H9 (cell line): ENCODE measurements at regions not wholly inside any gene's neighbourhood (a gene's known extent, or its start where the extent isn't known, plus 50 kb on each side); places are given as distances from the start of the nearest gene placed in this dataset.
"Not testable (repeated sequence)": the region's sequence is repeated elsewhere in the genome, so short reads cannot be mapped to it uniquely, and the experiment has no call there.

Source experiments
- DNase-seq: peaks from one replicate; pipeline ENCODE4 v3.0.0-alpha.2; 2017
- H2AFZ ChIP-seq: one replicate; pipeline ENCODE4 v1.6.1; 2013; ENCODE audit warnings: mild to moderate bottlenecking, low read length, control low read depth, moderate library complexity
- H2AK5ac ChIP-seq: 2 replicates; pipeline ENCODE4 v1.6.1; 2013; ENCODE audit warnings: low read length, control low read depth, mixed read lengths; ENCODE audit not compliant: insufficient read length
- H2BK120ac ChIP-seq: one replicate; pipeline ENCODE4 v1.6.1; 2013; ENCODE audit warnings: low read depth, mild to moderate bottlenecking, low read length, control low read depth, inconsistent platforms; ENCODE audit not compliant: poor library complexity, severe bottlenecking
- H2BK12ac ChIP-seq: 2 replicates; pipeline ENCODE4 v1.6.1; 2013; ENCODE audit warnings: low read length, control low read depth, mixed read lengths, low read depth; ENCODE audit not compliant: insufficient read length
- H2BK15ac ChIP-seq: 2 replicates; pipeline ENCODE4 v1.6.1; 2013; ENCODE audit warnings: low read depth, low read length, control low read depth
- H2BK20ac ChIP-seq: one replicate; pipeline ENCODE4 v1.6.1; 2013; ENCODE audit warnings: low read depth, mild to moderate bottlenecking, low read length, control low read depth, inconsistent platforms; ENCODE audit not compliant: poor library complexity, severe bottlenecking
- H2BK5ac ChIP-seq: 2 replicates; pipeline ENCODE4 v1.6.1; 2013; ENCODE audit warnings: low read length, control low read depth, mixed read lengths; ENCODE audit not compliant: insufficient read length
- H3K14ac ChIP-seq: 2 replicates; pipeline ENCODE4 v1.6.1; 2013; ENCODE audit warnings: low read length, control low read depth; ENCODE audit not compliant: insufficient read depth
- H3K18ac ChIP-seq: 2 replicates; pipeline ENCODE4 v1.6.1; 2013; ENCODE audit warnings: low read depth, mild to moderate bottlenecking, mixed read lengths, low read length, control low read depth; ENCODE audit not compliant: insufficient read length
- H3K23ac ChIP-seq: 2 replicates; pipeline ENCODE4 v1.6.1; 2013; ENCODE audit warnings: low read length, control low read depth, mixed read lengths, low read depth; ENCODE audit not compliant: insufficient read length
- H3K23me2 ChIP-seq: 2 replicates; pipeline ENCODE4 v1.6.1; 2013; ENCODE audit warnings: low read depth, mild to moderate bottlenecking, mixed read lengths, low read length, control low read depth; ENCODE audit not compliant: insufficient read length, poor library complexity, severe bottlenecking
- H3K27ac ChIP-seq: 2 replicates; pipeline ENCODE4 v1.5.1; 2013; ENCODE audit warnings: low read length, control low read depth, mixed read lengths, low read depth; ENCODE audit not compliant: insufficient read length
- H3K27me3 ChIP-seq: 2 replicates; pipeline ENCODE4 v1.6.1; 2013; ENCODE audit warnings: low read length, control low read depth, inconsistent platforms; ENCODE audit not compliant: insufficient read depth
- H3K4ac ChIP-seq: 2 replicates; pipeline ENCODE4 v1.6.1; 2013; ENCODE audit warnings: low read depth, mild to moderate bottlenecking, control low read depth, inconsistent platforms, low read length, moderate library complexity
- H3K4me1 ChIP-seq: 2 replicates; pipeline ENCODE4 v1.6.1; 2013; ENCODE audit warnings: low read length, control low read depth, inconsistent platforms; ENCODE audit not compliant: insufficient read depth
- H3K4me2 ChIP-seq: 2 replicates; pipeline ENCODE4 v1.6.1; 2013; ENCODE audit warnings: low read length, control low read depth, mixed read lengths; ENCODE audit not compliant: insufficient read length, insufficient read depth
- H3K56ac ChIP-seq: 2 replicates; pipeline ENCODE4 v1.6.1; 2013; ENCODE audit warnings: low read depth, mild to moderate bottlenecking, mixed read lengths, low read length, control low read depth; ENCODE audit not compliant: insufficient read length
- H3K79me1 ChIP-seq: 2 replicates; pipeline ENCODE4 v1.6.1; 2013; ENCODE audit warnings: low read depth, mild to moderate bottlenecking, moderate library complexity, low read length, control low read depth, inconsistent platforms; ENCODE audit not compliant: insufficient read depth, poor library complexity, severe bottlenecking
- H3K79me2 ChIP-seq: 2 replicates; pipeline ENCODE4 v1.6.1; 2013; ENCODE audit warnings: low read length, control low read depth, inconsistent platforms; ENCODE audit not compliant: insufficient read depth
- H3K9ac ChIP-seq: 2 replicates; pipeline ENCODE4 v1.6.1; 2013; ENCODE audit warnings: low read length, control low read depth, mixed read lengths; ENCODE audit not compliant: insufficient read length; ENCODE audit errors: extremely low read depth
- H3K9me3 ChIP-seq: one replicate; pipeline ENCODE4 v1.6.1; 2013; ENCODE audit warnings: low read depth, low read length, inconsistent platforms; ENCODE audit not compliant: control insufficient read depth
- H3T11ph ChIP-seq: one replicate; pipeline ENCODE4 v1.6.1; 2013; ENCODE audit warnings: mild to moderate bottlenecking, low read length, control low read depth, inconsistent platforms
- H4K20me1 ChIP-seq: one replicate; pipeline ENCODE4 v1.6.1; 2013; ENCODE audit not compliant: control insufficient read depth, insufficient read length, insufficient read depth
- H4K5ac ChIP-seq: 2 replicates; pipeline ENCODE4 v1.6.1; 2013; ENCODE audit warnings: low read depth, mild to moderate bottlenecking, mixed read lengths, low read length, control low read depth; ENCODE audit not compliant: insufficient read length
- H4K8ac ChIP-seq: replicated peaks from 2 replicates; pipeline ENCODE4 v1.6.1; 2013; ENCODE audit warnings: low read length, control low read depth, mixed read lengths, low read depth; ENCODE audit not compliant: insufficient read length
- H4K91ac ChIP-seq: 2 replicates; pipeline ENCODE4 v1.6.1; 2013; ENCODE audit warnings: low read depth, mild to moderate bottlenecking, moderate library complexity, mixed read lengths, low read length, control low read depth; ENCODE audit not compliant: insufficient read length
- H3K27ac Mint-ChIP-seq, 3 experiments: 2 replicates in 2 of 3; 3 replicates in 1 of 3; pipeline ENCODE4 v1.8.0; 2020 to 2021; ENCODE audit warnings: mixed read lengths in 3 of 3, mild to moderate bottlenecking in 1 of 3, moderate library complexity in 1 of 3
- H3K27me3 Mint-ChIP-seq: 2 replicates; pipeline ENCODE4 v1.8.0; 2021; ENCODE audit warnings: low read depth, mild to moderate bottlenecking, moderate library complexity, mixed read lengths
- H3K36me3 Mint-ChIP-seq, 3 experiments: 2 replicates in 2 of 3; 3 replicates in 1 of 3; pipeline ENCODE4 v1.8.0; 2020 to 2021; ENCODE audit warnings: low read depth in 3 of 3, mixed read lengths in 3 of 3; ENCODE audit not compliant: insufficient read depth in 1 of 3
- H3K4me1 Mint-ChIP-seq, 2 experiments: 2 replicates each; pipeline ENCODE4 v1.8.0; 2020; ENCODE audit warnings: mixed read lengths in 2 of 2
- H3K4me3 Mint-ChIP-seq, 2 experiments: 2 replicates in 1 of 2; 3 replicates in 1 of 2; pipeline ENCODE4 v1.8.0; 2020 to 2021; ENCODE audit warnings: mild to moderate bottlenecking in 2 of 2, mixed read lengths in 2 of 2, moderate library complexity in 1 of 2
- H3K9me3 Mint-ChIP-seq, 2 experiments: 2 replicates in 1 of 2; 3 replicates in 1 of 2; pipeline ENCODE4 v1.8.0; 2020; ENCODE audit warnings: mild to moderate bottlenecking in 2 of 2, mixed read lengths in 2 of 2, moderate library complexity in 1 of 2
- WGBS: extraction: QIAGEN DNeasy Blood & Tissue Kit; methylation state at CpG from one replicate; pipeline ENCODE4 v1.1.7; 2013; ENCODE audit warnings: missing lambda C conversion rate, low lambda C conversion rate, mixed read lengths; ENCODE audit not compliant: insufficient read length; ENCODE audit errors: extremely low coverage; 5-methylcytosine and 5-hydroxymethylcytosine counted together

- not testable (repeated sequence) for H2BK15ac ChIP-seq, H3K4me3 Mint-ChIP-seq, H3K4me1 Mint-ChIP-seq, H3T11ph ChIP-seq, H2BK20ac ChIP-seq, DNase-seq, H4K20me1 ChIP-seq, H2AFZ ChIP-seq, H3K27ac ChIP-seq, H3K18ac ChIP-seq, H3K79me2 ChIP-seq, H4K5ac ChIP-seq, H3K9me3 Mint-ChIP-seq, H2AK5ac ChIP-seq, H3K56ac ChIP-seq, H3K23me2 ChIP-seq, H3K9ac ChIP-seq, H3K4me1 ChIP-seq, H2BK5ac ChIP-seq, H3K14ac ChIP-seq, H2BK12ac ChIP-seq, H3K4ac ChIP-seq, H3K9me3 ChIP-seq, H3K23ac ChIP-seq, H3K27ac Mint-ChIP-seq, H2BK120ac ChIP-seq, H3K27me3 ChIP-seq, H3K79me1 ChIP-seq, H4K91ac ChIP-seq, H3K4me2 ChIP-seq, H3K36me3 Mint-ChIP-seq, H4K8ac ChIP-seq
- peaks cover 18% of the 10 kb centered on the region for H3K27me3 Mint-ChIP-seq
- WGBS = no CpG with 5 or more reads among the region's 21 CpGs
Measured at GRCh38 chr2:87217741-87218410, 196.2 kb upstream of the PLGLB1 start.

- no CpG with 5 or more reads among the region's 9 CpGs for WGBS
- not testable (repeated sequence) for H3K27ac Mint-ChIP-seq, H3K23me2 ChIP-seq, H2BK5ac ChIP-seq, H3K27ac ChIP-seq, H3K27me3 ChIP-seq, H3K4me1 ChIP-seq, H4K8ac ChIP-seq, H3T11ph ChIP-seq, H2BK15ac ChIP-seq, H4K5ac ChIP-seq, H3K4me1 Mint-ChIP-seq, H2AK5ac ChIP-seq, H3K79me2 ChIP-seq, H4K91ac ChIP-seq, H2BK120ac ChIP-seq, H3K56ac ChIP-seq, H3K36me3 Mint-ChIP-seq, H3K9ac ChIP-seq, H3K14ac ChIP-seq, H4K20me1 ChIP-seq, H3K9me3 Mint-ChIP-seq, H3K79me1 ChIP-seq, H3K4me2 ChIP-seq, H3K4me3 Mint-ChIP-seq, H2BK12ac ChIP-seq, DNase-seq, H3K4ac ChIP-seq, H3K23ac ChIP-seq, H2AFZ ChIP-seq, H3K18ac ChIP-seq, H2BK20ac ChIP-seq, H3K9me3 ChIP-seq
- peaks cover 18% of the 10 kb centered on the region for H3K27me3 Mint-ChIP-seq
Measured at GRCh38 chr2:87220651-87221050, 199.0 kb upstream of the PLGLB1 start.
